ENCODE measurements at regions not wholly inside any gene's neighbourhood (a gene's known extent, or its start where the extent isn't known, plus 50 kb on each side); places are given as distances from the start of the nearest gene placed in this dataset.

DNA sequence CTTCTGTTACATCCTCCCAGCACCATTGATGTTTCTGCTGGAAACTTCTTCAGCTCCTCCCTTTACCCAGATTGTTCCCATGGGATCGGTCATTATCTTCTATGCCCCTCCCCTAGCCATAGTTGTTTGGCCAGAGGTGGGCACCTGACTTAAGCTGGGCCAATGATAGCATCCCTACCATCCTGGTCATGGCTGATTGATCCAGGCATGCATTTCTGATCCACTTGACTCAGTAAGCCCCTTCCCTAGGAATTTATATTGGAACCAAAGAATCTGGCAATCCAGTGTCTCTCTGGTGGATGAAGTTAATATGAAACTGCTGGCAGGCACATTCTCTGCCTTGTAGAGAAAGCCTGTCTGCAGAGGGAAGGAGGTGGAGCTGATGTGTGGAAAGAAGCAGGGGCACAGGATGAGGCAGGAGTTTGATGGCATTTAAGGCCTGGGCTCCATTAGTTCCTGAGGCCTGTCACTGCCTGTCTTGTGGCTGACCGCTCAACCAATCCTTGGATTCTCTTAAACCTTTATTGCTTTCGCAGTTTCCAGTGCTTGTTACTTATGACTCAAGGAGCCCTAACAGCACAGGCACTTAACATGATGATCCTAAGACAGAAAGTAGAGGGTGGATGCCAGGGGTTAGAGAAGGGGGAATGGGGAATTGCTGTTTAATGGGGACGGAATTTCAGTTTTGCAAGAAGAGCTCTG, 152.4 kb downstream of the ABCC12 start:
- no peaks in the 10 kb centered on the region for H3K9me3 ChIP-seq
- no peaks in the 10 kb centered on the region for H3K36me3 ChIP-seq
- no peaks in the 10 kb centered on the region for H3K4me1 ChIP-seq
- no peak overlapping the region for H3K4me3 ChIP-seq
- no peak overlapping the region for H3K27ac ChIP-seq
- TF ChIP-seq, protein P1, sequence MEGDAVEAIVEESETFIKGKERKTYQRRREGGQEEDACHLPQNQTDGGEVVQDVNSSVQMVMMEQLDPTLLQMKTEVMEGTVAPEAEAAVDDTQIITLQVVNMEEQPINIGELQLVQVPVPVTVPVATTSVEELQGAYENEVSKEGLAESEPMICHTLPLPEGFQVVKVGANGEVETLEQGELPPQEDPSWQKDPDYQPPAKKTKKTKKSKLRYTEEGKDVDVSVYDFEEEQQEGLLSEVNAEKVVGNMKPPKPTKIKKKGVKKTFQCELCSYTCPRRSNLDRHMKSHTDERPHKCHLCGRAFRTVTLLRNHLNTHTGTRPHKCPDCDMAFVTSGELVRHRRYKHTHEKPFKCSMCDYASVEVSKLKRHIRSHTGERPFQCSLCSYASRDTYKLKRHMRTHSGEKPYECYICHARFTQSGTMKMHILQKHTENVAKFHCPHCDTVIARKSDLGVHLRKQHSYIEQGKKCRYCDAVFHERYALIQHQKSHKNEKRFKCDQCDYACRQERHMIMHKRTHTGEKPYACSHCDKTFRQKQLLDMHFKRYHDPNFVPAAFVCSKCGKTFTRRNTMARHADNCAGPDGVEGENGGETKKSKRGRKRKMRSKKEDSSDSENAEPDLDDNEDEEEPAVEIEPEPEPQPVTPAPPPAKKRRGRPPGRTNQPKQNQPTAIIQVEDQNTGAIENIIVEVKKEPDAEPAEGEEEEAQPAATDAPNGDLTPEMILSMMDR (IDR thresholded peaks at IDR 0.05), result no peak
- no peak for TF ChIP-seq POLR2A (IDR thresholded peaks at IDR 0.05)
- no peaks in the 10 kb centered on the region for H3K27me3 ChIP-seq
- DNase-seq, result no peak

DNA sequence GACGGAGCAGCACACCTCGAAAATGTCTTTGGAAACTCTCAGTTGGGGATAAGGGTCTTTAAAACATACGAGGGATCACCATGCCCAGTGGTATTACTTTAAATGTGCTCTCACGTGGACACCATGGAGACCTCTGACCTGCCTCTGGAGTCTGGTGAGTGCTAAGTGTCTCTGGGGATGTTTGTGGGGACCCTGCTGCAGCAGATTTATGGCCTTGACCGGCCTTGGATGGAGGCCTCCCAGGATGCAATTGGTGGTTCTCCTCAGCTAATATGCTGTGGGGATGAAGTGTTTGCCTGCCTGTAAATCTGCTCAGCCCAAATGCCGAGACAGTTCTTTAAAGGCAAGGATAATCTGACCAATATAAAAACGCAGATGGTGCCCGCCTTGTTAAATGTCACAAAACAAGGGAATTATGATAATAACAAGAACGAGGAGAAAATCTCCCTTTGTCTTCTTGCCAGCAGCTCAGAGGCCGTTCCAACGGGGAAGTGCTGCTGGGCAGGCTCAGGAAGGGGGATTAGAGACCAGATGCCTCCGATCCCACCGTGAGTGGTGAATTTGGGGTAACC, 154.4 kb downstream of the ABCC12 start:
- Histone ChIP-seq H3K36me3 (no peaks in the 10 kb centered on the region), H3K27ac (no peak overlapping the region), H3K4me1 (no peaks in the 10 kb centered on the region), H3K4me3 (no peak overlapping the region), H3K9me3 (no peaks in the 10 kb centered on the region), H3K27me3 (no peaks in the 10 kb centered on the region)
- DNase-seq, result no peak
- no peak for TF ChIP-seq POLR2A (IDR thresholded peaks at IDR 0.05)
- TF ChIP-seq, protein P1 (IDR thresholded peaks at IDR 0.05), result no peak

DNA sequence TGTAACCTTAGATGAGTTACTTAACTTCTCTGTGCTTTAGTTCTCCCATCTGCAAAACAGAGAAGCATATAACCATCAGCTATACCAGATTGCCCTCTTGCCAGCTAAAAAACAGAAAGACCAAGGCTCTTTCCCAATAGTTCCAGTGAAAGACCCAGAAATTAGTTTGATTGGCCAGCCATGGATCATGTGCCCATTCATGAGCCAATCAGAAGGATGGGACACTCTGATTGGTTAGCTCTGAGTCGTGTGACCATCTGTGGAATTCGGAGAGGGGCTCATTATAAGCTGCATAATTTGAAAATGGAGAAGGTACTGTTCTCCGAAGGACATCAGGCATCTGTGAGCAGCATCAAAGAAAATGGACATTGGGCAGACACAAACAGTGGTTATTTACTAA, 155.2 kb downstream of the ABCC12 start:
- DNase-seq, result no peak
- Histone ChIP-seq H3K27ac (no peak overlapping the region), H3K36me3 (no peaks in the 10 kb centered on the region), H3K4me3 (no peak overlapping the region), H3K9me3 (no peaks in the 10 kb centered on the region), H3K27me3 (no peaks in the 10 kb centered on the region), H3K4me1 (no peaks in the 10 kb centered on the region)
- no peak for TF ChIP-seq POLR2A (IDR thresholded peaks at IDR 0.05)
- TF ChIP-seq, protein P1 (IDR thresholded peaks at IDR 0.05), result no peak

DNA sequence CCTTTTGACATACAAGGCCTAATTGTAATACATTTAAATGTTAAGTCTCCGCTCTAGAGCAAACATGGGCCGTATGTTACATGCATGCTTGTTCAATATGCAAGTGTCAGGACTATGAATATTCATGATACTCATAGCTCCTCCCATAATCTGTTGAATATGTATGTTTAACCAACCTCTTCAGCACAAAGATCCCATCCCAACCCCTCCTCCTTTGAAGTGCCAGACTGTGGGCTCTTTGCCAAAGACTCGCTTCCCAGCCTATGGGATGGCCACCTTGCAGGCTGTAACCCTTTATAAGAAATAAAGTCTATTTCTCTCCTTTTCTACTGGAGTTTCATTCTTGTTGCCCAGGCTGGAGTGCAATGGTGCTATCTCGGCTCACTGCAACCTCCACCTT, 156.2 kb downstream of the ABCC12 start:
- Histone ChIP-seq H3K9me3 (no peaks in the 10 kb centered on the region), H3K36me3 (no peaks in the 10 kb centered on the region), H3K4me1 (no peaks in the 10 kb centered on the region), H3K27ac (no peak overlapping the region), H3K4me3 (no peak overlapping the region), H3K27me3 (no peaks in the 10 kb centered on the region)
- DNase-seq, result no peak
- no peak for TF ChIP-seq POLR2A (IDR thresholded peaks at IDR 0.05)
- TF ChIP-seq, protein P1 (IDR thresholded peaks at IDR 0.05), result no peak

DNA sequence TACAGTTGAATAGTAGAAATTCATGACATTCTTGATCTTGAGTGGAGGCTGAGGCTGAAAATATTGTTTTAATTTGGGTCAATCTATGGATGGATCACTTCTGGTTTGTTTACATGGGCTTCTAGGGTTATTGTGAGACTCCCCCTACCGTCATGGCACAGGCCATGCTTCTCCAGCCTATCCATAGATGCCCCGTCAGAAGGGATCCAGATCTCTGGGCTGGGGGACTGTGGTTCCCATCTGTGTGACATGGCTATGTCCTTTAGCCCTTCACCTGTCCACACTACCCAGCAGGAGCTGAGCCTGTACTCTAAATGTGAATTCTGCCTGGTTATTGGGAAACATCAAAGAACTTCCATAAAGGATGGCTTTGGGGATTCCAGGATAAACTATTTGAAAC, 160.4 kb downstream of the ABCC12 start:
- H3K9me3 ChIP-seq, result no peaks in the 10 kb centered on the region
- DNase-seq, result no peak
- H3K27ac ChIP-seq, result no peak overlapping the region
- no peaks in the 10 kb centered on the region for H3K27me3 ChIP-seq
- no peak overlapping the region for H3K4me3 ChIP-seq
- H3K36me3 ChIP-seq, result no peaks in the 10 kb centered on the region
- no peaks in the 10 kb centered on the region for H3K4me1 ChIP-seq
- TF ChIP-seq POLR2A (IDR thresholded peaks at IDR 0.05), result no peak
- TF ChIP-seq, protein P1 (IDR thresholded peaks at IDR 0.05), result no peak
